B cell (primary cell): ENCODE measurements at regions not wholly inside any gene's neighbourhood (a gene's known extent, or its start where the extent isn't known, plus 50 kb on each side); places are given as distances from the start of the nearest gene placed in this dataset.

Experiments used
- ATAC-seq: fragments of 200-7000 bp; cut with Tn5 transposase; one replicate; pipeline ENCODE4 v1.10.0; 2021; ENCODE audit warnings: low read depth, mild to moderate bottlenecking, moderate number of reproducible peaks, moderate library complexity
- CTCF ChIA-PET: fragments of 350-600 bp; sonication (Branson Sonifier 250); formaldehyde crosslinking; loops from one replicate; lab custom pipeline; 2021; ENCODE audit warnings: antibody characterized with exemption, inconsistent platforms; lab: Charles Lee
- POLR2A ChIA-PET: fragments of 350-600 bp; sonication (Branson Sonifier 250); formaldehyde crosslinking; loops from one replicate; lab custom pipeline; 2021; ENCODE audit warnings: antibody characterized with exemption; lab: Charles Lee
- DNase-seq: peaks from one replicate; pipeline ENCODE4 v3.0.0; 2013
- H2AFZ ChIP-seq: 2 replicates; pipeline ENCODE4 v1.6.1; 2012; ENCODE audit warnings: mild to moderate bottlenecking, low read depth, low read length; ENCODE audit not compliant: insufficient read depth, poor library complexity, severe bottlenecking
- H3K27ac ChIP-seq, 2 donors: 1 replicate in 1 of 2; 2 replicates in 1 of 2; pipeline ENCODE4 v1.5.1; 2012 to 2013; ENCODE audit warnings: low read length in 2 of 2, mild to moderate bottlenecking in 2 of 2, moderate library complexity in 1 of 2
- H3K27me3 ChIP-seq, 4 experiments: fragments of 200-600 bp in 1 of 4; sonication (generic) in 1 of 4; replicated peaks in 1 of 4; 1 replicate in 2 of 4; 2 replicates in 2 of 4; pipeline versions ENCODE4 v1.6.1 to v1.7.0; 2013 to 2016; ENCODE audit warnings: low read length in 3 of 4, mild to moderate bottlenecking in 2 of 4, mixed read lengths in 1 of 4, moderate library complexity in 1 of 4; ENCODE audit not compliant: insufficient read depth in 4 of 4, control insufficient read depth in 3 of 4; ENCODE audit errors: control extremely low read depth in 1 of 4
- H3K36me3 ChIP-seq, 2 experiments: replicated peaks in 1 of 2; 1 replicate in 1 of 2; 2 replicates in 1 of 2; pipeline versions ENCODE4 v1.6.1 to v1.7.1; 2013; ENCODE audit warnings: low read length in 1 of 2; ENCODE audit not compliant: insufficient read depth in 2 of 2, control insufficient read depth in 1 of 2; ENCODE audit errors: control extremely low read depth in 1 of 2, extremely low read depth in 1 of 2
- H3K4me1 ChIP-seq, 2 donors: fragments of 200-600 bp in 1 of 2; sonication (generic) in 1 of 2; 1 replicate in 1 of 2; 2 replicates in 1 of 2; pipeline versions ENCODE4 v1.5.1 to v1.6.1; 2013 to 2017; ENCODE audit warnings: low read length in 2 of 2; ENCODE audit not compliant: control insufficient read depth in 2 of 2, insufficient read depth in 2 of 2
- H3K4me2 ChIP-seq: replicated peaks from 2 replicates; pipeline ENCODE3; 2012; ENCODE audit warnings: mild to moderate bottlenecking, low read depth, low read length; ENCODE audit not compliant: poor library complexity, severe bottlenecking
- H3K4me3 ChIP-seq, 5 experiments: fragments of 200-600 bp in 1 of 5; sonication (generic) in 1 of 5; 1 replicate in 3 of 5; 2 replicates in 2 of 5; pipeline versions ENCODE4 v1.5.1 to v1.7.0; 2011 to 2016; ENCODE audit warnings: low read length in 4 of 5, mild to moderate bottlenecking in 4 of 5, low read depth in 2 of 5, control low read depth in 1 of 5, moderate library complexity in 1 of 5; ENCODE audit not compliant: insufficient read depth in 1 of 5; ENCODE audit errors: control extremely low read depth in 1 of 5, extremely low read depth in 1 of 5
- H3K79me2 ChIP-seq: fragments of 200-600 bp; sonication (generic); one replicate; pipeline ENCODE4 v1.6.0; 2016; ENCODE audit warnings: low read length; ENCODE audit not compliant: control insufficient read depth, insufficient read depth
- H3K9ac ChIP-seq: fragments of 200-600 bp; sonication (generic); 2 replicates; pipeline ENCODE4 v1.6.1; 2017; ENCODE audit warnings: mild to moderate bottlenecking, low read length, moderate library complexity
- H3K9me3 ChIP-seq, 3 donors: one replicate each; pipeline versions ENCODE4 v1.6.1 to v1.7.1; 2013; ENCODE audit warnings: low read length in 2 of 3; ENCODE audit not compliant: control insufficient read depth in 2 of 3, insufficient read depth in 1 of 3; ENCODE audit errors: control extremely low read depth in 1 of 3
- H4K20me1 ChIP-seq: 2 replicates; pipeline ENCODE4 v1.6.0; 2012; ENCODE audit warnings: mild to moderate bottlenecking, low read length; ENCODE audit not compliant: insufficient read depth, control insufficient read depth, poor library complexity, severe bottlenecking
- H3K27ac Mint-ChIP-seq: one replicate; pipeline ENCODE4 v1.8.0; 2021; ENCODE audit warnings: mixed read lengths
- H3K27me3 Mint-ChIP-seq: one replicate; pipeline ENCODE4 v1.8.0; 2021; ENCODE audit warnings: mixed read lengths
- H3K4me1 Mint-ChIP-seq: one replicate; pipeline ENCODE4 v1.8.0; 2021; ENCODE audit warnings: mixed read lengths
- H3K4me3 Mint-ChIP-seq: one replicate; pipeline ENCODE4 v1.8.0; 2021; ENCODE audit warnings: mixed read lengths
- H3K9me3 Mint-ChIP-seq: one replicate; pipeline ENCODE4 v1.8.0; 2022; ENCODE audit warnings: mixed read lengths; ENCODE audit not compliant: insufficient read depth
- CTCF ChIP-seq: fragments of 200-600 bp; IDR thresholded peaks from one replicate; pipeline ENCODE4 v1.8.0; 2022; ENCODE audit warnings: antibody characterized with exemption, mild to moderate bottlenecking
- EZH2 ChIP-seq: IDR thresholded peaks from 2 replicates; pipeline ENCODE4 v1.6.1; 2012; ENCODE audit warnings: borderline replicate concordance, low read depth, mild to moderate bottlenecking, moderate library complexity, low read length; ENCODE audit not compliant: insufficient read depth, poor library complexity, severe bottlenecking
- WGBS: methylation state at CpG from one replicate; pipeline ENCODE4 v1.1.5; 2013; ENCODE audit warnings: missing lambda C conversion rate; ENCODE audit not compliant: insufficient coverage; 5-methylcytosine and 5-hydroxymethylcytosine counted together
- intact Hi-C: fragments of 100-400 bp; cut with micrococcal nuclease; formaldehyde crosslinking; loops from one replicate; pipeline ENCODE4 v1.10.0; 2022

GRCh38 chr17:79141578-79142355 is 67.1 kb downstream of the ENGASE start:
- Histone ChIP-seq H4K20me1 (no peaks in the 10 kb centered on the region), H3K9me3 (peaks cover 0 to 17% (median 0%) of the 10 kb centered on the region in 3 donors), H3K4me1 (no peaks in the 10 kb centered on the region), H3K4me3 (no peak overlapping the region), H2AFZ (no peak overlapping the region), H3K27ac (no peak overlapping the region), H3K79me2 (no peaks in the 10 kb centered on the region), H3K9ac (no peak overlapping the region), H3K4me2 (no peak overlapping the region), H3K27me3 (peaks cover 0 to 2% (median 0%) of the 10 kb centered on the region in 4 experiments), H3K36me3 (no peaks in the 10 kb centered on the region)
- no peak overlapping the region for H3K4me3 Mint-ChIP-seq
- DNase-seq (no peak), ATAC-seq (no peak)
- POLR2A ChIA-PET, result no interaction called here
- TF ChIP-seq EZH2 (no peak), CTCF (no peak)
- H3K9me3 Mint-ChIP-seq, result no peaks in the 10 kb centered on the region
- H3K27ac Mint-ChIP-seq, result no peak overlapping the region
- no peaks in the 10 kb centered on the region for H3K27me3 Mint-ChIP-seq
- H3K4me1 Mint-ChIP-seq, result no peaks in the 10 kb centered on the region
- WGBS, result 80% methylated on average over 16 of the region's 24 CpGs
- intact Hi-C loops, result no loop called here
- CTCF ChIA-PET, result no interaction called here

GRCh38 chr17:79138826-79139225 is 64.2 kb downstream of the ENGASE start:
- Histone ChIP-seq H3K9ac (no peak overlapping the region), H3K36me3 (no peaks in the 10 kb centered on the region), H3K4me1 (no peaks in the 10 kb centered on the region), H3K27me3 (peaks cover 0 to 2% (median under 1%) of the 10 kb centered on the region in 4 experiments), H3K4me3 (no peak overlapping the region), H3K4me2 (no peak overlapping the region), H3K27ac (no peak overlapping the region), H4K20me1 (no peaks in the 10 kb centered on the region), H3K9me3 (peaks cover 0 to 17% (median 0%) of the 10 kb centered on the region in 3 donors), H3K79me2 (no peaks in the 10 kb centered on the region), H2AFZ (no peak overlapping the region)
- TF ChIP-seq EZH2, result no peak
- H3K27me3 Mint-ChIP-seq, result no peaks in the 10 kb centered on the region
- H3K9me3 Mint-ChIP-seq, result no peaks in the 10 kb centered on the region
- 95% methylated on average over 12 of the region's 12 CpGs for WGBS
- intact Hi-C loops, result no loop called here
- H3K27ac Mint-ChIP-seq, result no peak overlapping the region
- ATAC-seq (no peak), DNase-seq (no peak)
- H3K4me1 Mint-ChIP-seq, result no peaks in the 10 kb centered on the region
- no peak overlapping the region for H3K4me3 Mint-ChIP-seq
- ChIA-PET POLR2A (no interaction called here), CTCF (no interaction called here)
